ENCODE measurements at regions not wholly inside any gene's neighbourhood (a gene's known extent, or its start where the extent isn't known, plus 50 kb on each side); places are given as distances from the start of the nearest gene placed in this dataset.

GRCh38 chr10:104505521-104506042 is 135.5 kb upstream of the SORCS3 start:
- H3K27me3 ChIP-seq, result no peaks in the 10 kb centered on the region
- no peak overlapping the region for H3K27ac ChIP-seq
- TF ChIP-seq, protein P1, sequence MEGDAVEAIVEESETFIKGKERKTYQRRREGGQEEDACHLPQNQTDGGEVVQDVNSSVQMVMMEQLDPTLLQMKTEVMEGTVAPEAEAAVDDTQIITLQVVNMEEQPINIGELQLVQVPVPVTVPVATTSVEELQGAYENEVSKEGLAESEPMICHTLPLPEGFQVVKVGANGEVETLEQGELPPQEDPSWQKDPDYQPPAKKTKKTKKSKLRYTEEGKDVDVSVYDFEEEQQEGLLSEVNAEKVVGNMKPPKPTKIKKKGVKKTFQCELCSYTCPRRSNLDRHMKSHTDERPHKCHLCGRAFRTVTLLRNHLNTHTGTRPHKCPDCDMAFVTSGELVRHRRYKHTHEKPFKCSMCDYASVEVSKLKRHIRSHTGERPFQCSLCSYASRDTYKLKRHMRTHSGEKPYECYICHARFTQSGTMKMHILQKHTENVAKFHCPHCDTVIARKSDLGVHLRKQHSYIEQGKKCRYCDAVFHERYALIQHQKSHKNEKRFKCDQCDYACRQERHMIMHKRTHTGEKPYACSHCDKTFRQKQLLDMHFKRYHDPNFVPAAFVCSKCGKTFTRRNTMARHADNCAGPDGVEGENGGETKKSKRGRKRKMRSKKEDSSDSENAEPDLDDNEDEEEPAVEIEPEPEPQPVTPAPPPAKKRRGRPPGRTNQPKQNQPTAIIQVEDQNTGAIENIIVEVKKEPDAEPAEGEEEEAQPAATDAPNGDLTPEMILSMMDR (IDR thresholded peaks at IDR 0.05), result no peak
- no peak for TF ChIP-seq POLR2A (IDR thresholded peaks at IDR 0.05)
- H3K4me1 ChIP-seq (replicated peaks in 1 of 2), result no peaks in the 10 kb centered on the region
- 58 to 81% (median 63%) methylated on average over 3 of the region's 3 CpGs for WGBS, 4 donors
- H3K9me3 ChIP-seq (replicated peaks in 1 of 3), result no peaks in the 10 kb centered on the region
- DNase-seq, result no peak
- H3K36me3 ChIP-seq (replicated peaks in 1 of 2), result no peaks in the 10 kb centered on the region
- intact Hi-C loops (cut with DNase I), result no loop called here
- no peak overlapping the region for H3K4me3 ChIP-seq

- Histone ChIP-seq H3K9me3 (replicated peaks in 1 of 3) (no peaks in the 10 kb centered on the region), H3K27ac (no peak overlapping the region), H3K27me3 (no peaks in the 10 kb centered on the region), H3K36me3 (replicated peaks in 1 of 2) (no peaks in the 10 kb centered on the region), H3K4me1 (replicated peaks in 1 of 2) (no peaks in the 10 kb centered on the region), H3K4me3 (no peak overlapping the region)
- TF ChIP-seq, protein P1 (IDR thresholded peaks at IDR 0.05), result no peak
- TF ChIP-seq POLR2A (IDR thresholded peaks at IDR 0.05), result no peak
- 54 to 65% (median 58%) methylated on average over 3 of the region's 3 CpGs for WGBS, 4 donors
- DNase-seq, result no peak
- intact Hi-C loops (cut with DNase I), result no loop called here
Measured at GRCh38 chr10:104509981-104510380, 131.1 kb upstream of the SORCS3 start.

DNA sequence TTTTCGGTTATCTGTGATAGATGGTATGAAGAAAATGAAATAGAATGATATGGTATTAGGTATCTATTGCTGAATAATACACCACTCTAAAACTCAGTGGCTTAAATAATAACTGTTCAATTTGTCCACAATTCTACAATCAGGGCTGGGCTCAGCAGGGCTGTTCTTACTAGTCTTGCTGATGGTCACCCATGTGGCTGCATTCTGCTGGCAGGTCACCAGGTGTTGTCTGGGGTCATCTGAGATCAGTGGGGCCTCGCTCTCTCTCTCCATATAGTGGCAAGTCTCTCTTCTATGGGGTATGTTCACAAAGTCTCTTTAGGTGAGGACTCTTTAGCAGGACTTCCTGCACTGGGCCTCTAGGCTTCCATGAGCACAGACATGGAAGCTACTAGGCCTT is 130.4 kb upstream of the SORCS3 start:
- no peak for DNase-seq
- Histone ChIP-seq H3K9me3 (replicated peaks in 1 of 3) (no peaks in the 10 kb centered on the region), H3K4me1 (replicated peaks in 1 of 2) (no peaks in the 10 kb centered on the region), H3K36me3 (replicated peaks in 1 of 2) (no peaks in the 10 kb centered on the region), H3K27me3 (peaks cover under 1% of the 10 kb centered on the region), H3K4me3 (no peak overlapping the region), H3K27ac (no peak overlapping the region)
- WGBS, 4 donors, result 38 to 96% (median 68%) methylated on average over 2 of the region's 2 CpGs
- TF ChIP-seq, protein P1 (IDR thresholded peaks at IDR 0.05), result no peak
- no peak for TF ChIP-seq POLR2A (IDR thresholded peaks at IDR 0.05)
- intact Hi-C loops (cut with DNase I), result no loop called here

GRCh38 chr10:104512800-104513199 is 128.3 kb upstream of the SORCS3 start:
- Histone ChIP-seq H3K4me3 (no peak overlapping the region), H3K9me3 (replicated peaks in 1 of 3) (no peaks in the 10 kb centered on the region), H3K36me3 (replicated peaks in 1 of 2) (no peaks in the 10 kb centered on the region), H3K27ac (no peak overlapping the region), H3K27me3 (peaks cover 6% of the 10 kb centered on the region), H3K4me1 (replicated peaks in 1 of 2) (no peaks in the 10 kb centered on the region)
- TF ChIP-seq, protein P1 (IDR thresholded peaks at IDR 0.05), result no peak
- no peak for TF ChIP-seq POLR2A (IDR thresholded peaks at IDR 0.05)
- intact Hi-C loops (cut with DNase I), result no loop called here
- WGBS, 4 donors, result 47 to 64% (median 51%) methylated on average over 8 of the region's 8 CpGs
- no peak for DNase-seq
